HG02884 (cell line): ENCODE measurements at regions not wholly inside any gene's neighbourhood (a gene's known extent, or its start where the extent isn't known, plus 50 kb on each side); places are given as distances from the start of the nearest gene placed in this dataset.

Experiments used
- ATAC-seq: cut with Tn5 transposase; IDR thresholded peaks from one replicate; pipeline ENCODE4 v1.9.1; 2021; ENCODE audit warnings: mild to moderate bottlenecking, moderate library complexity; ENCODE audit not compliant: unreplicated experiment

GRCh38 chr7:45235905-45236304 lies 78.3 kb downstream of the RAMP3 start:
- ATAC-seq = no peak

- ATAC-seq = no peak
Measured at GRCh38 chr7:45236666-45237065, 79.1 kb downstream of the RAMP3 start.

- no peak for ATAC-seq
Measured at GRCh38 chr7:45237788-45238461, 80.3 kb downstream of the RAMP3 start.

- no peak for ATAC-seq
Measured at GRCh38 chr7:45238806-45239205, 81.2 kb downstream of the RAMP3 start.

DNA sequence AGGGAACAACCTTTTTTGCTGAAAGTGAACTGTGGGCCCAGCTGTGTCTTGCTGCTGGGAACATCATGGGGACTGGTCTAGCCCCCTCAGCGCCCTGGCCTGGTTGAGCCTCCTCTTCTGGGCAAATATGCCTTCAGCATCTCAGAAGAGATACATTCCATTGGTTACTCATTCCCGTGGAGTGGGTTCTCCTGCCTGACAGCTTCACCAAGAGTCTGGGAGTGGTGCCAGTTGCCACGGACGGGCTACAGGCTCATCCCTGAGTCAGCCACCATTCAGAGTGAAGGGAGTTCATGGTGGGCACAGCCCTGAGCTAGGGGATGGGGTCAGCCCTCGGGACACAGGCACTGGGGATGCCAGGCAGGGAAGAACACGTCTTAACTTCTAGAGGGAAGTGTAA lies 81.9 kb downstream of the RAMP3 start:
- ATAC-seq = no peak

- no peak for ATAC-seq
Measured at GRCh38 chr7:45240273-45240771, 82.7 kb downstream of the RAMP3 start.

GRCh38 chr7:45240926-45241325 lies 83.3 kb downstream of the RAMP3 start:
- no peak for ATAC-seq

- no peak for ATAC-seq
Measured at GRCh38 chr7:45241339-45242109, 83.9 kb downstream of the RAMP3 start.

DNA sequence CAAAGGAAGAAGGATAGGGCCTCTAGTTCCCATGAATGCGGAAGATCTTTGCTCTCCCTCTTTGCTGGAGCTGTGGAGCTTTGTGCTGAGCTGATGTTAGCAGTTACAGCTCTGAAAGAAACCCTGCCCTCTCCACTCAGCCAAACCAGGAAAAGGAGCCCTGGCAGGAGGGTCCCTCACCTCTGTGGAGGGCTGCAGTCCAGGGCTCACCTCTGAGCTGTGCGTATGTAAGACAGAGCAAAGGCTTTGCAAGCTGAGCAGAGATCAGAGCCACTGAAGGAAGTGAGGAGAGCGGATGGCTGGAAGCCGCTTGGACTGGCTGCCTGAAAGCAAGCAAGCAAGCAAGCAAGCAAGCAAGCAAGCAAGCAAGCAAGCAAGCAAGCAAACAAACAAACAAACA lies 84.7 kb downstream of the RAMP3 start:
- no peak for ATAC-seq

DNA sequence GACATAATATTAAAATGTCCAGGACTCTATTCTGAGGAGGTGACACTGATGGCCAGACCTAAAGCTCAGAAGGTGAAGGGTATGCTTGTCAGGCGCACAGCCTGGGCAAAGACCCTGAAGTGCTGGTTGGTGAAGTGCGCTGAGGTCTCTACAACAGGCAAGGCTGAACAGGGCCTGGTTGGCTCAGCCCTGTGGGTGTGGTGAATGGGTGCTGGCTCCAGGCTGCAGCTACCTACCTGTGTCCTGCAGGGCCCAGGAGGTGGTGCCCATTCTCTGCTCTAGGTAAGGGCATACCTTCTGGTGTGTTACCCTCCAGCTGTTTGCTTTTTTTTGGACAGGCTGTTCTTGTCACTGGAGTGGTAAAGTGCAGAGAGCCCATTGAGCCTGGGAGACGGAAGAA lies 85.1 kb downstream of the RAMP3 start:
- no peak for ATAC-seq

- no peak for ATAC-seq
Measured at GRCh38 chr7:45244981-45245380, 87.4 kb downstream of the RAMP3 start.

GRCh38 chr7:45246339-45246738 lies 88.7 kb downstream of the RAMP3 start:
- ATAC-seq = no peak

DNA sequence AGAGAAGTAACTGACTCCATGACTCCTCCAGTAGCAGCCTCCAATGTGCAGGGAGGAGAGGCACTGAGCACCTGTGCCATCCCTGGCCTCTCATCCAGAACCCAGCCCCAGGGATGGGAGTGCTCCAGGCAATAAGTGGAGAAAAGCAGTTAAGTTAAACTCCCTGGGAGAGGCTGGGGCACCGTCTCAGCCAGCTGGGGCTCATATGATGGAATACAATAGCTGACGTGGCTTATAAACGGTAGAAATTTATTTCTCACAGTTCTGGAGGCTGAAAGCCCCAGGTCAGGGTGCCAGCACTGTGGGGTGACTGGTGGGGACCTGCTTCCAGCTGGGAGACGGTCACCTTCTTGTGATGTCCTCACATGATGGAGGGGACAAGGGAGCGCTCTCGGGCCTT lies 94.7 kb downstream of the RAMP3 start:
- no peak for ATAC-seq

DNA sequence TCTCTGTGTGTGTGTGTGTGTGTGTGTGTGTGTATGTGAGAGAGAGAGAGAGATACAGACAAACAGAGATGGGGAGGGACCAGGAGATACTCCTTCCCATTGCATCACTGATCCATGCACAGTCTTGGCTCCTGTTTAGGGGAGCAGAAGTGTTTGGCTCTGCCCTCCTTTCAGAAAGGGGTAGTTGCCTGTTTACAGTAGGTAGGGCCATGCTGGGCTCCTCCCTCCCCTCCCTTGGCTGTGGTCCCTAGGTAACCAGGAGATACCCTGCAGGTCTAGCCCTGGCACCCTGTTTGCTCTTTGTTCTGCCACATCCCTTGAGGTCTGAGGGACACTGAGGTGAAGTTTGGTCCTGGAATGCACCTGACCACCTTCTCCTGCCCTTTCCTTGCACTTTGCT lies 95.3 kb downstream of the RAMP3 start:
- ATAC-seq = no peak

GRCh38 chr7:45253368-45253767 lies 95.8 kb downstream of the RAMP3 start:
- no peak for ATAC-seq

GRCh38 chr7:45255187-45255586 lies 97.6 kb downstream of the RAMP3 start:
- no peak for ATAC-seq

GRCh38 chr7:45256309-45256708 lies 98.7 kb downstream of the RAMP3 start:
- ATAC-seq = no peak

DNA sequence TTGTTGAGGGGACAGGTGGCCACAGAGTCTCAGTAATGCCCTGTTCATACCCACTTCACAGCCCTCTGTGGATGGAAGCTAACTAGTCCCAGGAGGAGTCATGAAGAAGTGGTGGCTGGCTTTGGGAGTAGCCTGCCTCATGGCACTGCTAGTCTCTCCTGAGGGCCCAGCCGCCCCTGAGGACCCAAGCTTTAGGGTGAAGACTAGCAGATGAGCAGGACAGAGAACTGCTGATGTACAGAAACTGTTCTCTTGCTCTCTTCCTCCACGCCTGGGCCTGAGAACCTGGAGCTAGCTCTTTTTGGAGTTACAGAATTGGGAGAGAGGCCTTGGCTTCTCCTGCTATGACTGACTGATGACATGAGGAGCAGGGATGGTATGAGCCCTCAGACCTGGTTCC lies 99.2 kb downstream of the RAMP3 start:
- no peak for ATAC-seq

DNA sequence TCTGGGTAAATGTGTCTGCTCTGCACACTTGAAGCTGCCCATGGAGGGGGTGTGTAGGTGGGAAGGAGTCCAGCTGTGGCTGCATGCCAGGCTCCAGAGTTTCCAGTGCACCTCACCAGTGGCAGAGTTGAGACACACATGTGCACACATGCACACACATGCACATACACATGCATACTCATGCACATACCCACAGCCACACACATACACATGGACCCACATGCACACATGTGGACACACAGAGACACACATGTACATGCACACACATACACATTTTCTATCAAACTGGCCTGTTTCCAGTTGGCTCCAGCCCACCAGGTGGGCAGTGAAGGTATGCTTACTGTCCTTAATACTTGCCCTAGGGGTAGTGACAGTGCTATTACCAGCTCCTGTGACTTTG lies 99.7 kb downstream of the RAMP3 start:
- ATAC-seq = no peak

DNA sequence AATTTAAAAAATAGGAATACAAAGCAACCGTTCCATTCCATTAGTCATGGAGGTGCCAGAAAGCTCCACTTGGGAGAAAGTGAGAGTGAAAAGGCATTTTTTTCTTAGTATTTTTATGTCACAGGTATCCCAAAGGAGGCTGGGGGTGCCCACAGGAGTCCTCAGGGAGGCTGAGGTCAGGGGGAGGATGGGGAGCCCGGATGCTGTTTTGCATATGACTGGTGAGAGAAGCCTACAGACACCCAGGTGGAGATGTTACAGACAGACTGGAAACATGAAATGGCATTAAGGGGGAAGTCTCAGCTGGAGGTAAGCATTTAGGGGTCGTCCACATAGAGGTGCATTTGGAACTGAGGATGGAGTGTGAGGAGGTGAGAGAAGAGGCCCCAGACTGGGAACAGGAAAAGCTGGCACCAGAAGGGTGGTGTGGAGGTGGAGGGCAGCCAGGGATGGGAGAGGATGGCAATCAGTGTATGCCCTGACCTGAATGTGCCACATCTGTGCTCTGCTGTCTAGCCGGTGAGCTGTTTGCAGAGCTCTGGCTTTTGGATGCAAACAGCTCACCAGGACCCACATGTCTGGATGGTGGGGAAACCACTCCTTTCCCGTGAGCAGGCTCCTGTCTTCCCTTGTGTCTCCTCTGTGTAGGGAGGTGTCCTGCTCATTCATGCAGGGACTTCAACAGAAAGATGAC lies 101.1 kb downstream of the RAMP3 start:
- ATAC-seq = no peak

GRCh38 chr7:45259227-45259596 lies 101.6 kb downstream of the RAMP3 start:
- no peak for ATAC-seq
